ENCODE measurements at regions not wholly inside any gene's neighbourhood (a gene's known extent, or its start where the extent isn't known, plus 50 kb on each side); places are given as distances from the start of the nearest gene placed in this dataset.

- DNase-seq (ENCODE audit: low spot score): no peak
Measured at GRCh38 chr6:12586721-12587480, 129.7 kb upstream of the PHACTR1 start.

- DNase-seq (ENCODE audit: low spot score): no peak
Measured at GRCh38 chr6:12590901-12591300, 125.7 kb upstream of the PHACTR1 start.

GRCh38 chr6:12592634-12593033 is 123.9 kb upstream of the PHACTR1 start:
- DNase-seq (ENCODE audit: low spot score): peak; percentile 17

GRCh38 chr6:12593771-12594529 is 122.6 kb upstream of the PHACTR1 start:
- DNase-seq (ENCODE audit: low spot score): no peak

GRCh38 chr6:12594530-12594893 is 122.1 kb upstream of the PHACTR1 start:
- DNase-seq (ENCODE audit: low spot score): no peak

- no peak for DNase-seq (ENCODE audit: low spot score)
Measured at GRCh38 chr6:12595161-12595811, 121.3 kb upstream of the PHACTR1 start.

- DNase-seq (ENCODE audit: low spot score): no peak
Measured at GRCh38 chr6:12596731-12597130, 119.8 kb upstream of the PHACTR1 start.

GRCh38 chr6:12598919-12599318 is 117.6 kb upstream of the PHACTR1 start:
- DNase-seq (ENCODE audit: low spot score): no peak

- DNase-seq (ENCODE audit: low spot score): no peak
Measured at GRCh38 chr6:12601881-12602280, 114.7 kb upstream of the PHACTR1 start.

GRCh38 chr6:12602342-12602741 is 114.2 kb upstream of the PHACTR1 start:
- no peak for DNase-seq (ENCODE audit: low spot score)

- peak; percentile 41 for DNase-seq (ENCODE audit: low spot score)
Measured at GRCh38 chr6:12602951-12603672, 113.5 kb upstream of the PHACTR1 start.

GRCh38 chr6:12603673-12604049 is 112.9 kb upstream of the PHACTR1 start:
- DNase-seq (ENCODE audit: low spot score): no peak

GRCh38 chr6:12605888-12606345 is 110.7 kb upstream of the PHACTR1 start:
- DNase-seq (ENCODE audit: low spot score): peak; percentile 71

GRCh38 chr6:12606616-12607015 is 110.0 kb upstream of the PHACTR1 start:
- DNase-seq (ENCODE audit: low spot score): no peak

GRCh38 chr6:12608016-12608860 is 108.3 kb upstream of the PHACTR1 start:
- no peak for DNase-seq (ENCODE audit: low spot score)

GRCh38 chr6:12608874-12609273 is 107.7 kb upstream of the PHACTR1 start:
- DNase-seq (ENCODE audit: low spot score): no peak

GRCh38 chr6:12609751-12610150 is 106.8 kb upstream of the PHACTR1 start:
- DNase-seq (ENCODE audit: low spot score): no peak

- DNase-seq (ENCODE audit: low spot score): no peak
Measured at GRCh38 chr6:12610862-12611261, 105.7 kb upstream of the PHACTR1 start.

GRCh38 chr6:12613811-12614210 is 102.8 kb upstream of the PHACTR1 start:
- no peak for DNase-seq (ENCODE audit: low spot score)

GRCh38 chr6:12614456-12614855 is 102.1 kb upstream of the PHACTR1 start:
- no peak for DNase-seq (ENCODE audit: low spot score)

- no peak for DNase-seq (ENCODE audit: low spot score)
Measured at GRCh38 chr6:12618296-12618695, 98.3 kb upstream of the PHACTR1 start.

Measured in SW480 (cell line).